Heart left ventricle (tissue), 13 donors: ENCODE measurements at regions not wholly inside any gene's neighbourhood (a gene's known extent, or its start where the extent isn't known, plus 50 kb on each side); places are given as distances from the start of the nearest gene placed in this dataset.

ENCODE experiments used
- CTCF ChIP-seq, 12 donors: fragments of 200-600 bp; sonication (generic) in 4 of 12; IDR thresholded peaks; one replicate each; pipeline versions ENCODE4 v1.5.0 to v1.8.0; 2018 to 2022; ENCODE audit warnings: antibody characterized with exemption in 12 of 12, mild to moderate bottlenecking in 5 of 12
- POLR2A ChIP-seq, 2 donors: fragments of 450-650 bp; IDR thresholded peaks; one replicate each; pipeline ENCODE4 v1.6.1; 2017; ENCODE audit warnings: antibody characterized with exemption in 2 of 2, mild to moderate bottlenecking in 2 of 2, moderate library complexity in 2 of 2
- donor health status: ischemic (EF 13 %, LVEDD 7.1; RV severe dilation, severe dysfunction).
- donor health status: DM: no; HTN: yes; CAD: no.
- donor health status: DM: no; HTN: no; CAD: no.
- donor health status: ischemic (EF 25% LVEDD 6.9; RV normal size, moderate dysfunction).
- donor health status: ischemic (EF 25% LVEDD 5.7; RV mildly dilated, moderate dysfunction).
- donor health status: ischemic (EF 35%, LVEDD 5.7; RV mildly dilated, moderate dysfunction).
- donor health status: nonischemic (EF 11% LVEDD 7.7; RV severe dilation, severe dysfunction).
- donor health status: DM: yes; HTN: yes; CAD: no.
- donor health status: PGD.
- donor health status: ischemic (EF 29% LVEDD 5.4; RV normal size, mild dysfunction).
- donor health status: nonischemic (EF 23%, LVEDD 6.1; RV moderate dilation, normal function).

GRCh38 chr5:87944553-87945285, 323.9 kb downstream of the TMEM161B start:
- TF ChIP-seq POLR2A (IDR thresholded peaks at IDR 0.05), result no peak
- no peak for TF ChIP-seq CTCF (IDR thresholded peaks at IDR 0.05)
